Stomach (tissue), 4 donors: ENCODE measurements at regions not wholly inside any gene's neighbourhood (a gene's known extent, or its start where the extent isn't known, plus 50 kb on each side); places are given as distances from the start of the nearest gene placed in this dataset.

Source experiments
- POLR2A ChIP-seq, 4 donors: fragments of 450-650 bp; IDR thresholded peaks; one replicate each; pipeline ENCODE4 v1.6.1; 2016; ENCODE audit warnings: antibody characterized with exemption in 4 of 4, control low read depth in 2 of 4, mild to moderate bottlenecking in 1 of 4, moderate library complexity in 1 of 4
- TF ChIP-seq, protein P1 (sequence below), 7 experiments: fragments of 450-650 bp in 4 of 7; fragments of 200-600 bp in 3 of 7; sonication (generic) in 3 of 7; IDR thresholded peaks; one replicate each; pipeline ENCODE4 v1.5.1; 2016 to 2019; ENCODE audit warnings: antibody characterized with exemption in 7 of 7, control low read depth in 2 of 7, mild to moderate bottlenecking in 1 of 7

GRCh38 chr2:118568700-118569099 lies 278.7 kb downstream of the EN1 start:
- TF ChIP-seq, protein P1, sequence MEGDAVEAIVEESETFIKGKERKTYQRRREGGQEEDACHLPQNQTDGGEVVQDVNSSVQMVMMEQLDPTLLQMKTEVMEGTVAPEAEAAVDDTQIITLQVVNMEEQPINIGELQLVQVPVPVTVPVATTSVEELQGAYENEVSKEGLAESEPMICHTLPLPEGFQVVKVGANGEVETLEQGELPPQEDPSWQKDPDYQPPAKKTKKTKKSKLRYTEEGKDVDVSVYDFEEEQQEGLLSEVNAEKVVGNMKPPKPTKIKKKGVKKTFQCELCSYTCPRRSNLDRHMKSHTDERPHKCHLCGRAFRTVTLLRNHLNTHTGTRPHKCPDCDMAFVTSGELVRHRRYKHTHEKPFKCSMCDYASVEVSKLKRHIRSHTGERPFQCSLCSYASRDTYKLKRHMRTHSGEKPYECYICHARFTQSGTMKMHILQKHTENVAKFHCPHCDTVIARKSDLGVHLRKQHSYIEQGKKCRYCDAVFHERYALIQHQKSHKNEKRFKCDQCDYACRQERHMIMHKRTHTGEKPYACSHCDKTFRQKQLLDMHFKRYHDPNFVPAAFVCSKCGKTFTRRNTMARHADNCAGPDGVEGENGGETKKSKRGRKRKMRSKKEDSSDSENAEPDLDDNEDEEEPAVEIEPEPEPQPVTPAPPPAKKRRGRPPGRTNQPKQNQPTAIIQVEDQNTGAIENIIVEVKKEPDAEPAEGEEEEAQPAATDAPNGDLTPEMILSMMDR (IDR thresholded peaks at IDR 0.05): no peak
- TF ChIP-seq POLR2A (IDR thresholded peaks at IDR 0.05): no peak
